Mesendoderm (in vitro differentiated cells): ENCODE measurements at regions not wholly inside any gene's neighbourhood (a gene's known extent, or its start where the extent isn't known, plus 50 kb on each side); places are given as distances from the start of the nearest gene placed in this dataset.

ENCODE experiments used
- DNase-seq: peaks from one replicate; pipeline ENCODE4 v3.0.0; 2013
- H2AK5ac ChIP-seq: 2 replicates; pipeline ENCODE4 v1.6.1; 2013; ENCODE audit warnings: low read length, inconsistent platforms
- H2BK120ac ChIP-seq: 2 replicates; pipeline ENCODE4 v1.6.1; 2013; ENCODE audit warnings: low read depth, mild to moderate bottlenecking, low read length, moderate library complexity, mixed read lengths
- H2BK15ac ChIP-seq: replicated peaks from 2 replicates; pipeline ENCODE4 v1.6.1; 2013; ENCODE audit warnings: low read depth, mild to moderate bottlenecking, moderate library complexity
- H2BK5ac ChIP-seq: 2 replicates; pipeline ENCODE4 v1.6.1; 2013; ENCODE audit warnings: low read length, inconsistent platforms
- H3K18ac ChIP-seq: 2 replicates; pipeline ENCODE4 v1.6.1; 2013; ENCODE audit warnings: mild to moderate bottlenecking, low read length, mixed read lengths
- H3K23ac ChIP-seq: one replicate; pipeline ENCODE4 v1.6.1; 2013; ENCODE audit warnings: low read length
- H3K27ac ChIP-seq: 2 replicates; pipeline ENCODE4 v1.5.1; 2013; ENCODE audit warnings: low read depth, mild to moderate bottlenecking, inconsistent platforms, low read length, moderate library complexity
- H3K27me3 ChIP-seq: 2 replicates; pipeline ENCODE4 v1.6.1; 2013; ENCODE audit warnings: low read length, control low read depth, mild to moderate bottlenecking, inconsistent platforms; ENCODE audit not compliant: insufficient read depth, poor library complexity
- H3K36me3 ChIP-seq: 2 replicates; pipeline ENCODE4 v1.6.1; 2013; ENCODE audit warnings: low read length, inconsistent platforms; ENCODE audit not compliant: control insufficient read depth, insufficient read depth
- H3K4ac ChIP-seq: one replicate; pipeline ENCODE4 v1.6.1; 2013; ENCODE audit warnings: low read depth, mild to moderate bottlenecking, low read length, moderate library complexity
- H3K4me1 ChIP-seq: 2 replicates; pipeline ENCODE4 v1.6.1; 2013; ENCODE audit warnings: low read depth, low read length, inconsistent platforms; ENCODE audit not compliant: control insufficient read depth
- H3K4me2 ChIP-seq: 2 replicates; pipeline ENCODE4 v1.6.1; 2013; ENCODE audit warnings: low read length
- H3K4me3 ChIP-seq: 2 replicates; pipeline ENCODE4 v1.5.1; 2013; ENCODE audit warnings: mild to moderate bottlenecking, low read length
- H3K56ac ChIP-seq: one replicate; pipeline ENCODE4 v1.6.1; 2013; ENCODE audit warnings: low read length
- H3K79me1 ChIP-seq: 2 replicates; pipeline ENCODE4 v1.6.1; 2013; ENCODE audit warnings: low read length, inconsistent platforms
- H3K79me2 ChIP-seq: 2 replicates; pipeline ENCODE4 v1.6.1; 2013; ENCODE audit warnings: mild to moderate bottlenecking, low read length; ENCODE audit not compliant: control insufficient read depth, insufficient read depth
- H3K9ac ChIP-seq: 2 replicates; pipeline ENCODE4 v1.6.1; 2013; ENCODE audit warnings: low read length, inconsistent platforms
- H4K5ac ChIP-seq: one replicate; pipeline ENCODE4 v1.6.1; 2013; ENCODE audit warnings: low read length
- H4K8ac ChIP-seq: one replicate; pipeline ENCODE4 v1.6.1; 2013; ENCODE audit warnings: low read depth, mild to moderate bottlenecking, control low read depth, low read length, moderate library complexity
- WGBS: extraction: QIAGEN DNeasy Blood & Tissue Kit; methylation state at CpG from one replicate; pipeline ENCODE4 v1.1.7; 2013; ENCODE audit warnings: low lambda C conversion rate, missing lambda C conversion rate; ENCODE audit not compliant: insufficient coverage; ENCODE audit errors: extremely low coverage; 5-methylcytosine and 5-hydroxymethylcytosine counted together

- Histone ChIP-seq H2AK5ac (no peak overlapping the region), H3K79me1 (no peaks in the 10 kb centered on the region), H3K36me3 (no peaks in the 10 kb centered on the region), H3K4me2 (no peak overlapping the region), H3K79me2 (no peaks in the 10 kb centered on the region), H3K9ac (no peak overlapping the region), H3K4ac (no peak overlapping the region), H3K18ac (no peak overlapping the region), H3K27ac (no peak overlapping the region), H3K4me3 (no peak overlapping the region), H3K4me1 (no peaks in the 10 kb centered on the region), H2BK15ac (no peak overlapping the region), H4K8ac (no peak overlapping the region), H4K5ac (no peak overlapping the region), H2BK5ac (no peak overlapping the region), H3K56ac (no peak overlapping the region), H2BK120ac (no peak overlapping the region), H3K23ac (no peak overlapping the region), H3K27me3 (no peaks in the 10 kb centered on the region)
- no CpG with 5 or more reads among the region's 2 CpGs for WGBS
- DNase-seq: no peak
These were observed 270.6 kb downstream of the AEBP2 start for GRCh38 chr12:19709889-19710288.

- H3K23ac ChIP-seq: no peak overlapping the region
- no CpG with 5 or more reads among the region's 7 CpGs for WGBS
These were observed 271.8 kb downstream of the AEBP2 start for GRCh38 chr12:19710811-19711793.

DNA sequence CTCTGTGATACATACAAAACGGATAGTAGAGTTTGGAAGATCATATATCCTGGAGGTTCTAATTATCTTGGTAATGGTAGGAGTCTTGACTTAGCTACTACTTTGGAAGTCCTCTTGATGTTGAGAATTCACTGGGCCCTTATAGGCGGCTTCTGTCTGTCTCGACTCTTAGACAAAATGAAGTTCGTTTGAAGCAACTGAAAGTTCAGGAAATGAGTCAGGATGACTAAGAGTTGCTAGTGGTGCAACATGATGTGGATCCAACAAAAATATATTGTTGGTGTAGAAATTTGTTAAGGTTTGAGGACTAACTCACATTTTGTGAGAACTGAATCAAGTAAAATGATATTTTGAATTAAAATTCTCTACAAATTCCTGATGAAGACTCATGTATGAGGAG lies 272.7 kb downstream of the AEBP2 start:
- Histone ChIP-seq H3K4me1 (no peaks in the 10 kb centered on the region), H3K4me3 (no peak overlapping the region)

More at GRCh38 chr12:19710811-19711793, 271.8 kb downstream of the AEBP2 start:
- no peaks in the 10 kb centered on the region for H3K36me3 ChIP-seq
- no peak overlapping the region for H3K4ac ChIP-seq
- no peaks in the 10 kb centered on the region for H3K79me1 ChIP-seq
- no peak overlapping the region for H2BK15ac ChIP-seq
- no peak overlapping the region for H2AK5ac ChIP-seq
- no peak overlapping the region for H3K4me3 ChIP-seq
- no peaks in the 10 kb centered on the region for H3K4me1 ChIP-seq
- no peak overlapping the region for H3K56ac ChIP-seq
- no peaks in the 10 kb centered on the region for H3K79me2 ChIP-seq
- no peak overlapping the region for H3K4me2 ChIP-seq
- peak; percentile 5 for DNase-seq
- H3K27ac ChIP-seq: no peak overlapping the region
- no peak overlapping the region for H4K5ac ChIP-seq
- H2BK5ac ChIP-seq: no peak overlapping the region
- H4K8ac ChIP-seq: no peak overlapping the region
- no peak overlapping the region for H3K18ac ChIP-seq
- H3K9ac ChIP-seq: no peak overlapping the region
- no peaks in the 10 kb centered on the region for H3K27me3 ChIP-seq
- no peak overlapping the region for H2BK120ac ChIP-seq

GRCh38 chr12:19718401-19718800 lies 279.1 kb downstream of the AEBP2 start:
- no peak overlapping the region for H2BK15ac ChIP-seq
- no CpG with 5 or more reads among the region's 2 CpGs for WGBS
- H3K36me3 ChIP-seq: no peaks in the 10 kb centered on the region

More for the DNA sequence above, 272.7 kb downstream of the AEBP2 start:
- H3K18ac ChIP-seq: no peak overlapping the region
- H2BK120ac ChIP-seq: no peak overlapping the region
- no peak overlapping the region for H2BK15ac ChIP-seq
- no peak overlapping the region for H3K27ac ChIP-seq
- H4K5ac ChIP-seq: no peak overlapping the region
- H4K8ac ChIP-seq: no peak overlapping the region
- H2BK5ac ChIP-seq: no peak overlapping the region
- H3K36me3 ChIP-seq: no peaks in the 10 kb centered on the region
- H3K23ac ChIP-seq: no peak overlapping the region
- no CpG with 5 or more reads among the region's 4 CpGs for WGBS
- no peak for DNase-seq
- H3K9ac ChIP-seq: no peak overlapping the region
- no peak overlapping the region for H2AK5ac ChIP-seq
- no peak overlapping the region for H3K56ac ChIP-seq
- H3K27me3 ChIP-seq: no peaks in the 10 kb centered on the region
- H3K79me2 ChIP-seq: no peaks in the 10 kb centered on the region
- no peak overlapping the region for H3K4ac ChIP-seq
- H3K79me1 ChIP-seq: no peaks in the 10 kb centered on the region
- H3K4me2 ChIP-seq: no peak overlapping the region

GRCh38 chr12:19719672-19720071 lies 280.4 kb downstream of the AEBP2 start:
- Histone ChIP-seq H3K4me2 (no peak overlapping the region), H3K27ac (no peak overlapping the region), H3K4ac (no peak overlapping the region), H2BK5ac (no peak overlapping the region), H3K4me1 (no peaks in the 10 kb centered on the region), H2BK120ac (no peak overlapping the region), H3K36me3 (no peaks in the 10 kb centered on the region), H3K23ac (no peak overlapping the region), H2AK5ac (no peak overlapping the region), H3K27me3 (no peaks in the 10 kb centered on the region), H3K4me3 (no peak overlapping the region), H3K56ac (no peak overlapping the region), H3K79me1 (no peaks in the 10 kb centered on the region), H2BK15ac (no peak overlapping the region), H4K5ac (no peak overlapping the region), H3K79me2 (no peaks in the 10 kb centered on the region), H4K8ac (no peak overlapping the region), H3K9ac (no peak overlapping the region), H3K18ac (no peak overlapping the region)
- WGBS: no CpG with 5 or more reads among the region's 1 CpG
- no peak for DNase-seq

More at GRCh38 chr12:19718401-19718800, 279.1 kb downstream of the AEBP2 start:
- Histone ChIP-seq H3K18ac (no peak overlapping the region), H4K5ac (no peak overlapping the region), H3K56ac (no peak overlapping the region), H3K4me3 (no peak overlapping the region), H4K8ac (no peak overlapping the region), H2BK5ac (no peak overlapping the region), H3K27me3 (no peaks in the 10 kb centered on the region), H3K4me1 (no peaks in the 10 kb centered on the region), H3K79me1 (no peaks in the 10 kb centered on the region), H2AK5ac (no peak overlapping the region), H3K4me2 (no peak overlapping the region), H3K27ac (no peak overlapping the region), H3K4ac (no peak overlapping the region), H2BK120ac (no peak overlapping the region), H3K23ac (no peak overlapping the region), H3K9ac (no peak overlapping the region), H3K79me2 (no peaks in the 10 kb centered on the region)
- DNase-seq: no peak
